ENCODE measurements at regions not wholly inside any gene's neighbourhood (a gene's known extent, or its start where the extent isn't known, plus 50 kb on each side); places are given as distances from the start of the nearest gene placed in this dataset.
"Not testable (repeated sequence)": the region's sequence is repeated elsewhere in the genome, so short reads cannot be mapped to it uniquely, and the experiment has no call there.

DNA sequence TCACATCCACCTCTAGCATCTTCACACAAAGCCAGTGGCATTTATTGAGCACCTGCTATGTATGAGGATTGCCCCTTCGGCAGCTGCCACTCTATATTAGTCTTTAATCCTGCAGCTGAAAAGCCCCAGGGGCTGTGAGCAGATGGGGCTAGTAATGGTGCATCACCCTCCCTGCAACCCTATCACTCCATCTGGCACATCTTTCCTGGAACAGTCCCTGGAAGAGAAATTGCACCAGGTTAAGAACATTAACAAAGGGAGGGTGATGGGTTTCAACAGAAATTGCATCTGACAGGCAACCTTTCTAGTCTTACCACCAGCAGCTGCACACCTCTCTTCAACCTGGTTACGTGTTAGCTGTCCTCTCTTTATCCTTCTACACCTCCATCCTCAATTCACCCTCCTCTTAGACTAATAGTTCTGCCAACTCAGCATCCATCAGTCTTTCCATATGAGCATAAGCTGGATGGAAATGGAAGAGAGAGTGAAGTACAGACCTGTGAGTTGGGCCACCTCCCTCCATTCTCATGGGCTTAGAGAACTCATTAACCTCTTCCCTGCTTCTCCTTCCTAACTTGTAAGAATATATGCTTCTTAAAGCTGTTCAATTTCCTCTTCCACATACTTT, 168.6 kb upstream of the NEBL start:
- DNase-seq (ENCODE audit: low spot score) (no peak), FAIRE-seq (no peak)

DNA sequence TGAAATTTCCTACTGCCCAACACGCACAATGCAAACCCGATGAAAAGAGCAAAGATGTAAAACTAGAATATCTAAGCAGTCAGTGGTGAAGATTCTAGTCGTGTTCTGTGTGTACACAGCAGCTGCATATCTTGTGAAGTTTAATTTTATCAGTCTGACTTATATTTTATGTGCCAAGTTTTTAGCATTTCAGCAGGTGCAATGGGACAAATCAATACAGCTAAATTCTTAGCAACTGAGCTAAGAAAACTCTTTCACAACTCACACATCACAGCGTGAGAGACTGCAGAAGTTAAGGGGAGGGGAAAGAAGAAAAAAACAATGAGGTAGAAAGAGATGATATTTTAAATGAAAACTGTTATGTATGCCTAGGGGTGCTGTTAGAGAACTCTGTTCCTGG, 164.9 kb upstream of the NEBL start:
- DNase-seq (ENCODE audit: low spot score), result no peak
- no peak for FAIRE-seq

DNA sequence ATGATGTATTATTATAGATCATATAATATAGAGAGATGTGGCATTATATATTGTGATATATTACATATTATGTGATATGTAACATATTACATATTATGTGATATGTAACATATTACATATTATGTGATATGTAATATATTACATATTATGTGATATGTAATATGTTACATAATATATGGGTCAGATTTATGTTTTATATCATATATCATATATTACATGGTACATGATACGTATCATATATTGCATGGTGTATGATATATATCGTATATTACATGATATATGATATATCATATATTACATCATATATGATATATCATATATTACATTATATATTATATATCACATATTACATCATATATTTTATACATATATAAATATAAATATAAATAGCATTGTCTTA, 164.1 kb upstream of the NEBL start:
- FAIRE-seq (no peak), DNase-seq (ENCODE audit: low spot score) (no peak)

DNA sequence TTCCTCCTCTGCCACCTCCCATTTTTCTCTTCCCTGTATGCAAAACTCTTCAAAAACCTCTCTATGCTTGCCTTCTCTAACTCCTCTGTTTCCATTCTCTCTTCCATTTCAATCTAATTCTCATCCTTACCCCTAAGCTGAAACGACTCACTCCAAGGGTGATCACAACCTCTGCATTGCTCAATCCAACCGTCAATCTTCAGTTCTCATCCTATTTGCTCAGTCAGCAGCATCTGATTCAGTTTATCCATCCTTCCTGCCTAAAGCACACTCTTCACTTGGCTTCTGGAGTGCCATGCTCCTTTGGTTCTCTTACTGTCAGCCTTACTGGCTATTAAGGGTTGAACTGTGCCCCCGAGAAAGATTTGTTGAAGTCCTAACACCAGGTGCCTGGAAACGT, 163.5 kb upstream of the NEBL start:
- DNase-seq (ENCODE audit: low spot score), result no peak
- no peak for FAIRE-seq

DNA sequence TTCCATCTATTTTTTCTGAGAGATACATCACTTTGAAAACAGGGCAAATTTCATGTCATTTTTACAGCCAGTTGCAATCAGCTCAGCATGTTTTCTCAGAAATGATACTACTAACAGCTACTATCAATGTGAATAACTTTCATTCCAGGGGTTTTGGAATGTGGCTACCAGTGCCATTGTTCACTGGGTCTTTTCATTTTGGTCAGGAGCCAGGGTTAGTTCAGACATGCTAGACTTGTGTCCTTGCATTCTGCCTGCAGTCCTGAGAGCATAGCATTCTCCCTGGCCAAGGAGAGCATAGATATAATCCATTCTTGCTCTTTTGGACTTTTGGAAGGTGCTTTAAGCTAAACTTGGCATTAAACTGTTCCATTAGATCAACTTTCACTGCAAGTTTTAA, 160.9 kb upstream of the NEBL start:
- DNase-seq (ENCODE audit: low spot score) (no peak), FAIRE-seq (no peak)

DNA sequence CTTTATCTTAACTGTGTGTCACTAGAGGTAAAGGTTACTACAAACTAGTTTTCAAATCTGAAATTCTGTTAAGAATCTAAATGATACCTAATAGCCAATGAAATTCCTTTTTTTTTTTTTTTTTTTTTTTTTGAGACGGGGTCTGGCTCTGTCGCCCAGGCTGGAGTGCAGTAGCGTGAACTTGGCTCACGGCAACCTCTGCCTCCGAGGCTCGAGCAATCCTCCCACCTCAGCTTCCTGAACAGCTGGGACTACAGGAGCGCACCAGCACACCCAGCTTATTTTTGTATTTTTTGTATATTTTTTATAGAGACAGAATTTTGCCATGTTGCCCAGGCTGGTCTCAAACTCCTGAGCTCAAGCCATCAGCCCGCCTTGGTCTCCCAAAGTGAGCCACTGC, 160.3 kb upstream of the NEBL start:
- FAIRE-seq, result no peak
- no peak for DNase-seq (ENCODE audit: low spot score)

DNA sequence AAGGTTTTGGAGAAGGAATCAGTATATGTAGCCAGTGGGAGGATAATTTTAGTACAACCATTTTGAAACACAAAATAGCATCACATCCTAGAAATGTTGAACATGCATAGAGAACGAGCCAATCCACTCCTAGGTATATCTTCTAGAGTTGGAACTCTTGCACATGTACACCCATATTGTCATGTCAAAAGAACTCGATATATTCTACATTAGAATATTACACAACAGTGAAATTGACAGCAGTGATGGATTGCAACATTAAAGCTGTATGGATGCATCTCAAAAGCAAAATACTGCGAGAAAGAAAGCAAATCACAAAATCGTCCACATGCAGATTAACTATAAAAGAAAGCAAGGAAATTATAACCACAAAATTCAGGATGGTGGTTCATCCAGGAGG, 159.3 kb upstream of the NEBL start:
- DNase-seq (ENCODE audit: low spot score), result no peak
- no peak for FAIRE-seq

DNA sequence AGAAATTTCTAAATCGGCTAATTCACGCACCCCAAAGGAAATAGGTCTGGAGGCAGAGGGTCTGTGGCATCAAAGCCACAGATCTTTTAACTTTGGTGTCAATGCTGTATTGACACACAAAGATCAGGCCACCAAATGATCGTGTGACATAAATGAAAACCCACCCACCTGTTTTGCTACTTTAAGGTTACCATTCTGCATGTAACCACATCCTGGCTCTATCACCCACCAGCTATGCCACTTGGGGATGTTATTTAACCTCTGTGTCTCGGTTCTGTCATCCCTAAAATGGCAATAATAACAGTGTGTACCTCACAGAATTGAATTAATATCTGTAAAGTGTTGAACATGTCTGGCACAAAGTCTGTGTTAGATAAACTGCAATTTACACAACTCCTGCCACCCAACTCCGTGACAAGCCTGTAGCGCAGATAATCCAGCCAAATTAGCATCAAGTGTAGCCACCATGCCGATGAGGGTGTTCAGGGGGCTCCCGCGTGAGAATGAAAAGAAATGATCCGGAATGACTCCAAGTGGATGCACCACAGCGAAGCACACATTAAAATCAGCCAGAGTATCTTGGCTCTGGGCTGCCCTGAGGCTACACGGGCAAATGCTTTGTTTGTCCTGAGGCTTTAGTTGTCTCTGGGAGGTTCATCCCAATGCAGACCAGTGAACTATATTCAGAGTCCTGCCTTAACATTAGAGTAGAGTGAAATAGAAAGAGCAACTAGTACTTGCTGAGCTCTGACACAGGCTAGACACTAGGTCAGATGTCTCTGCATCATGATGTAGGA, 158.4 kb upstream of the NEBL start:
- DNase-seq (ENCODE audit: low spot score) (no peak), FAIRE-seq (no peak)

DNA sequence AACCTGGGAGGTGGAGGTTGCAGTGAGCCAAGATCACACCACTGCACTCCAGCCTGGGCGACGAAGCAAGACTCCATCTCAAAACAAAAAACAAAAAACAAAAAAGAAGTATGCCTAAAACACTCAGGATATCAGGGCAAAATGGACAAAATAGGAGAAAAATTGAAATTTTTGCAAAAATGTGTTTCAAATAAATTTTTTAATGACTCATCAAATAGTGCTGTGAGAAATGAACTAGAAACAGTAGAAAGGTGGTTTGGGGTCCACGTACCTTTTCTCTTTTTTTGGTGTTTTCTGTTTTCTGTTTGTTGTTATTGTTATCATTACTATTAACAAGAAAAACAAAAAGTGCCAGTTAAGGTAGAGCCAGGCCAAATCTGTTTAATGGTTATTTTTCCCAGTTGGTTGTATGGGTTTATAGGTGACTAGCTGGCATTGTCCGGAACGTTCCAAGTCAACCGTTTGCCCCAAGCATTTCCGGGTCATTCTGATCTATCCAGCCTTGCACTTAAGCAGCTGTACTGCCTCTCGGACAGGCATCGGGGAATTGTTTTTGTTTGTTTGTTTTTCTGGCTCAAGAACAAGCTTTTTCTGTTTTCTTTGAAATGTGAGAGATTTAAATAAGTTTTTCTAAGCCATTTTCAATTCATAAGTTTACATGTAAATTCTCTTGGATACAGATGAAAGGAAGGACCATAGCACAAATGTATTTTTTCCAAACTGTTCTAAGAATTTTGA, 157.0 kb upstream of the NEBL start:
- DNase-seq (ENCODE audit: low spot score) (no peak), FAIRE-seq (no peak)

DNA sequence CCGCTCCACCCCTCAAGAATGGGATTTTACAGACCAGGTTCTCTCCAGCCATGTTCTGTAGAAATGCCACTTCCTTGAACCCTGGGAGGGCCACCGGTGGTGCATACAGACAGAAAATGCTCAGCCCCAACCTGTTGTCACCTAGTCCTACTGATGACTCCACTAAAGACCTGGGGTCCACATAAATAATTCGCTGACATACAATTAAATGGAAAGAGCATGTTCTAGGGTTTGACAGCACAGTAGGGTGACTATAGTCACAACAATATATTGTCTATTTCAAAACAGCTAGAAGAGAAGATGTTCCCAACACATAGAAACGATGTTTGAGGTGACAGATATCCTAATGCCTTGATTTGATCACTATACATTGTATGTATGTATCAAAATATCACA, 155.6 kb upstream of the NEBL start:
- FAIRE-seq (no peak), DNase-seq (ENCODE audit: low spot score) (no peak)

DNA sequence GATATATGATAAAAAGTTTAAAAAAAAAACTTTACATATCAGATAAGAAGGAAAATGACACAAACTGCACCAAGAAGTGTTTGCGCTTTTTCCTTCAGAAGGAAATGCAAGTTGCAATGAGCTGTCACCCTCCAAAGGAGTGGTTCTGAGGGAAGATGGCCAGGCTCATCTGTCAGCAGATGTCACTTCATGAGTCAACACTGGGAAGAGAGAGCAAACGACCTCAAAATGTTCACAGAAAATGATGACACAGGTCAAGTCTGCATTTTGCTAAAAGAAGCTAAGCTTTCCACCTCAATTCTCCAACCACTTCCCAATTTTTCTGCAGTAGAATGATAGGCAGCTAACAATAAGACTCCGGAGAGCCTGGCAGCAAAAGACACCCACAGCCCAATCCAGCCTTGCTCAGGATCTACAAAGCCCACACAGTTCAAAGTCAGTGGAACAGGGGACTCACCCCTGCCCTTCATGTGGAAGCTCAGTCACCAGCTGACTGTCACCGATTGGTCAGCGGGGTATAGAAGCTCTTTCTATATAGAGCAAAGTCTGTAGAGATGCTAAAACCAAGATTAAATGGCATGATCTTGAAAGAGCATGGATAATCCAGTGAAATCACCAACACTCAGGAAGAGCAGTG, 155.1 kb upstream of the NEBL start:
- DNase-seq (ENCODE audit: low spot score) (no peak), FAIRE-seq (no peak)

DNA sequence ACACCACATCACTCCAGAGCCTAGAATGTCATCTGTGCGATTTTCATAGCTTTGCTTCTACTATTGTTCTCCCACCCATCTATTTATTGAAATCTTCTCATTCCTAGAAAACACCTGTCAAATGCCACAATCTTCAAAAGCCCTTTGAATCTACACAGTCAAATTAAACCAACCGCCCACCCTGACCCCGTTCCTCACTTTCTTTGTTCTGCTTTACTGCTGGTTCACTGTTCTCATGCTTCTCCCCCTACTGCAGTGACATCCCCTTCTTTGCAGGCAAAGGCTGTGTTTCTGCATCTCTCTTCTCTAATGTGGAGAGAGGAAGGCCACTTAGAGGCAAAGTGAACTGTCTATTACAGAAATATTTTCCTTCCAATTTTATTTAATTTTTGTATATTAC, 152.4 kb upstream of the NEBL start:
- FAIRE-seq (no peak), DNase-seq (ENCODE audit: low spot score) (no peak)

DNA sequence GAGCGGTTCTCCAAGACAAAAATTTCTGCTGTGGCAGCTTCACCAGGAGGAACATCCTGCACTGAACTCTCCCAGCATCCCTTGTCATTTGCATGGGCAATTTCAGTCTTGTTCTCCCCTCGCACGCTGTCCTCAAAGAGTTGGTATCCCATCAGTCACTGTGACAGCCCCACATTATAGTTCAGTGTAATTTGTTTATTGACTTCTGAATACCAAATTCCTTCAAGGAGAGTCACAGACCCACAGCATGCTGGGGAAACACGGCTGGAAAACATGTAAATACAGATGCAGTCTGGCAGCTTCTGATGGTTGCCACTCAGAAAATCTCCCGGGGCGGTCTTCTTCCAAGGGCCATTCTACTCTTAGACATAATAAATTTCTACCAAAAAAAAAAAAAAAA, 151.0 kb upstream of the NEBL start:
- DNase-seq (ENCODE audit: low spot score), result peak; percentile 40
- FAIRE-seq, result no peak

DNA sequence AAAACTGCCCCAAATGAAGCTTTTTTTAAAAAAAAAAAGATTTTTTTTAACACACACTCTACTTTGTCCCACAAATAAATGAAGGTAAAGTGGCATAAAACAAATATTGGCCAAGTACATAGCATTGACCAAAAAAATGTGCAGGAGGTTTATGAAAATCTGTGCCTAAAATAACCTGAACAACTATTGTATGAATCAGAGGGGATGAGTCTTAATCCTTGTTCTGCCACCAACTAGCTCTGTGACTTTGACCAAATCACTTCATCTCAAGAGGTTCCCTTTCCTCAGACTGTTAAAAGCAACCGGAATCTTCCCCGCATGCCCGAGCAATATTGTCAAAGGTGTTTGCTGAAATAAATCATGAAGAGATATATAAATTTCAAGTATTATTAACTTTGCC, 150.4 kb upstream of the NEBL start:
- DNase-seq (ENCODE audit: low spot score), result peak; percentile 18
- FAIRE-seq, result no peak

DNA sequence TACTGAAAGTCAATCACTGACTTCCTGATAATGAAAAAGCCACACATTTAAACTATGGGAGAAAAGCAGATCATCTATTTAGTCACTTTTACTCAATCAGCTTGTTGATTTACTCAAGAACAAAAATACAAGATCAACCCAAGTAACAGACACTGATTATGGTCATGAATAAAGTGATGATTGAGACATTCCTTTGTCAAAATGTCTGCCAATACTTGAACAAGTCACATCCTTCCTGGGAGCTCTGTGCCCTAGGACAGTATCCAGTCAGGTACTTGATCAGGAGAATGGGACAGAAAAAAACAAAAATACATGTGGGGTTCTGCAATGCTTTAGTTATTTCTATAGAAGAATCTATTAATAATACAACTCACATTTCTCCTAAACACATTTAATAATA, 150.0 kb upstream of the NEBL start:
- FAIRE-seq (no peak), DNase-seq (ENCODE audit: low spot score) (no peak)

DNA sequence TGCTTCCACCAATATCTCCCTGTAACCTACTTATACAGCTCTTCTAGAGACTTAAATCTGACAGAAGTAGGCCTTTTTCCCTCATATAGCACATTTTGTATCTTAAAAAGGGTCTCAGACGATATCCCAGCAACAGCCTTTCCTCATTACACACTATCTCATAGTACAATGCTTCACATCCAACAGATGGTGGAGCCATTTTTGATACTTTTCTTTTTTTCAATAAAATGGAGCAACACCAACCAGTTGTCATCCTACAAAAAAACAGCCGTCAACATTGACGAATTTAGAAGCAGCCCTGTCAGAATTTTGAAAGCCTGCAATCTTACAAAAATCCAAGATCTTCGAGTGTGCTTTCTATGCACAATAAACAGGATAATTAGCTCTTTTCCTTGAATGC, 145.9 kb upstream of the NEBL start:
- DNase-seq (ENCODE audit: low spot score) (no peak), FAIRE-seq (no peak)

DNA sequence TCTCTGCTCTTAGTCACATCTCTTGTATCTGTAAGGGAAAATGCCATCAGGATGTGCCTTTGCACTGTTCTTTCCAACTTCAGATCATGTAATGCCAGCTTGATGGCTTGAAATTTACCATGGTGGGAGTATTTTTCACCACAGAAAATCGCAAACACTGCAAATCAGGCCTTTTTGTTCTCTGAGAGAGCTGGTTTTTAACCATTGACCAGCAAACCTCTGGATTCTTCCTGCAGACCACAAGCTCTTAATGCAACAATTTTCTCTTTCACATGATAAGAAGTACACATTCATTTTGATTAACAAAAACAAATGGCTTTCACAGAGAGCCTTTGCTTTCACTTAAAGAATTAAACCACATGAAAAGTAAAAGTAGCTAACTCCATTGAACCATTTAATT, 145.4 kb upstream of the NEBL start:
- FAIRE-seq (no peak), DNase-seq (ENCODE audit: low spot score) (no peak)

DNA sequence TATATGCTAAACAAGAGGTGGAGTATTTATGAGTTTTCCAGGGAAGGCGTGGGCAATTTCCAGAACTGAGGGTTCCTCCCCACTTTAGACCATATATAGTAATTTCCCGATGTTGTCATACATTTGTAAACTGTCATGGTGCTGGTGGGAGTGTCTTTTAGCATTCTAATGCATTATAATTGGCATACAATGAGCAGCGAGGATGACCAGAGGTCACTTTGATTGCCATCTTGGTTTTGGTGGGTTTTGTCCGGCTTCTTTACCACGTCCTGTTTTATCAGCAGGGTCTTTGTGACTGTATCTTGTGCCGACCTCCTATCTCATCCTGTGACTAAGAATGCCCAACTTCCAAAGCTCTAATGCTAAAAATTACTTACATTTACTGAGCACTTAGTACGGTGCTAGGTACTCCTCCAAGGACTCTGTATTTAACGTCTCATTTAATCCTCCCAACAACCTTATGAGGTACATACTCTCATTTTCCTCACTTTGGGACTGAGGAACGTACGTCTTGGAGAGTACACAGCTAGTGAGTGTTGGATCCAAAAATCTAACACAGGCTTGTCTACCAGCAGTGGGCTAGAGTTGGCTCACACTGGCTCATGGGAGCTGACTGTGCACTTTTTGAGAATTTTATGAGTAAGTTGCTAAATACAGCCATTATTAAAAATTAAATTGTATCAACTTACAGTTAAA, 144.8 kb upstream of the NEBL start:
- FAIRE-seq (no peak), DNase-seq (ENCODE audit: low spot score) (no peak)

DNA sequence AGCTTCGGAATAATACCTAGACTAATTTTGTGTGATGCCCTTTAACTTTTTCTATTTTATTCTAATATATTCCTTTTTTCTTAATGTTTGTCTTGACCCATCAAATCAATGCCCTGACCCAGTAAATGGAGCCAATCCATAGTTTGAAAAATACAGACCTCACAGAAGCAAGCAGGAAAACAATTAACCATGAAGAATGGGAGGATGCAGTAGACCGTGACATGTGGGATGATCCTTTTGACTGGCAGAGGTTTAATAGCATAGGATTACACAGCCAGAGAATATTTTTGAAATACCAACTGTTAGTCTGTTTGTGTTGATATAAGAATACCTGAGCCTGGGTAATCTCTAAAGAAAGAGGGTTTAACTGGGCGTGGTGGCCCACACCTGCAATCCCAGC, 142.6 kb upstream of the NEBL start:
- DNase-seq (ENCODE audit: low spot score) (no peak), FAIRE-seq (no peak)

DNA sequence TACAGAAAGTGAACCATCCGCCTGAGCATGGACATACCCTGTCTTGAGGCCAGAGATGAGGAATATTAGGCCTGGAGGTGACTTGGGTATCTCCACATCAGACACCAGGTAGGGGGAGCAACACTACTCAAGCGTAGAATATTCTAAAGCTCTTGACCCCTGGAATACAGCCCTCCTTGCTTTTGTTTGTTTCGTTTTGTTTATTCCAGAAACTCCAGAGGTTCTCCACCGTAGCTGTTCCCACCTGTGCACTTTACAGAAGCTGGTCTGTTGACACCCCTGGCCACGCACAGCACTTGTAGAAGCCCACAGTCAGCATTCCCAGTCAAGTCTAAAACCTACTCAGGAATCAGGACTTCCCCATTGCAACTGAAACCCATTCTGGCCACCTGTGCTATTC, 139.6 kb upstream of the NEBL start:
- no peak for DNase-seq (ENCODE audit: low spot score)
- FAIRE-seq, result no peak

DNA sequence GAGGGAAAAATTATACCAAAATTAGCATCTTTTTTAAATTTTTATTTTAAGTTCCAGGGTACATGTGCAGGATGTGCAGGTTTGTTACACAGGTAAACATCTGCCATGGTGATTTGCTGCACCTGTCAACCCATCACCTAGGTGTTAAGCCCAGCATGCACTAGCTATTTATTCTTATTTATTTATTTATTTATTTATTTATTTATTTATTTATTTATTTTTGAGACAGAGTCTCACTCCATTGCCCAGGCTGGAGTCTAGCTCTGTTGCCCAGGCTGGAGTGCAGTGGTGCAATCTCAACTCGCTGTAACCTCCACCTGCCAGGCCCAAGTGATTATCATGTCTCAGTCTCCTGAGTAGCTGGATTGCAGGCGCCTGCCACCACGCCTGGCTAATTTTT, 137.7 kb upstream of the NEBL start:
- DNase-seq (ENCODE audit: low spot score); FAIRE-seq: not testable (repeated sequence)

DNA sequence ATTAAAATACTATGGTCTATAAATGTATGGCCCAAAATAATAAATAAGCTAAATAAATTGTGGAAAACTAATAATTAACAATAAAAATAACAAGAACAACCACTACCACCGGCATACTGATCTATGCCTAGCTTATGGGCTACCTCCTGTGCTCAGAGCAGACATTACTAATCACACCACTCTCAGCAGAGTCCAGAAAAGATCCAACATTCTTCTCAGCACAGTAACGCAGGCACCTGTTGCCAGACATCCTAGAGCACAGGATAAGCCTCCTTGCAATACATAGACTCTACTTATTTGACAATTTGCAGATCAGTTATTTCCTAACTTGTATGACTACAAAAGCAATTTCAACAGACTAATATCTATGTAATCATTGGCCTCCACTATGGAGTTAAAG, 137.1 kb upstream of the NEBL start:
- FAIRE-seq (no peak), DNase-seq (ENCODE audit: low spot score) (no peak)

Measured in urothelium cell line (cell line).